MM.1S (cell line): ENCODE measurements at regions not wholly inside any gene's neighbourhood (a gene's known extent, or its start where the extent isn't known, plus 50 kb on each side); places are given as distances from the start of the nearest gene placed in this dataset.

Experiments
- DNase-seq: peaks from one replicate; pipeline ENCODE4 v3.0.0-alpha.2; 2015
- H2AFZ ChIP-seq: fragments of 300-600 bp; sonication (generic); 2 replicates; pipeline ENCODE4 v1.6.0; 2016; ENCODE audit warnings: antibody characterized with exemption, low read length
- H3F3A ChIP-seq: fragments of 300-600 bp; sonication (generic); 2 replicates; pipeline ENCODE4 v1.6.1; 2016; ENCODE audit warnings: mild to moderate bottlenecking, antibody characterized with exemption, low read length, moderate library complexity, mixed read lengths; ENCODE audit not compliant: insufficient read depth
- H3K27ac ChIP-seq: fragments of 300-600 bp; sonication (generic); 2 replicates; pipeline ENCODE4 v1.5.1; 2016; ENCODE audit warnings: mild to moderate bottlenecking, low read length
- H3K27me3 ChIP-seq: fragments of 300-600 bp; sonication (generic); replicated peaks from 2 replicates; pipeline ENCODE4 v1.6.0; 2016; ENCODE audit warnings: low read length; ENCODE audit not compliant: insufficient read depth
- H3K36me3 ChIP-seq: fragments of 300-600 bp; sonication (generic); replicated peaks from 2 replicates; pipeline ENCODE4 v1.6.1; 2016; ENCODE audit warnings: mild to moderate bottlenecking, low read length, mixed read lengths; ENCODE audit not compliant: insufficient read depth
- H3K4me1 ChIP-seq: fragments of 300-600 bp; sonication (generic); 2 replicates; pipeline ENCODE4 v1.6.1; 2016; ENCODE audit warnings: low read length, mixed read lengths
- H3K4me2 ChIP-seq: fragments of 300-600 bp; sonication (generic); 2 replicates; pipeline ENCODE4 v1.6.0; 2016; ENCODE audit warnings: low read depth, low read length
- H3K4me3 ChIP-seq: fragments of 300-600 bp; sonication (generic); 2 replicates; pipeline ENCODE4 v1.5.1; 2016; ENCODE audit warnings: low read length, mixed read lengths
- H3K79me2 ChIP-seq: fragments of 300-600 bp; sonication (generic); 2 replicates; pipeline ENCODE4 v1.6.1; 2016; ENCODE audit warnings: mixed run types, low read length, mixed read lengths
- H3K9ac ChIP-seq: fragments of 300-600 bp; sonication (generic); 2 replicates; pipeline ENCODE4 v1.6.1; 2016; ENCODE audit warnings: low read length, mixed read lengths
- H3K9me2 ChIP-seq: fragments of 300-600 bp; sonication (generic); replicated peaks from 2 replicates; pipeline ENCODE4 v1.6.1; 2016; ENCODE audit warnings: mild to moderate bottlenecking, low read length, mixed read lengths; ENCODE audit not compliant: insufficient read depth
- H3K9me3 ChIP-seq: fragments of 300-600 bp; sonication (generic); replicated peaks from 2 replicates; pipeline ENCODE4 v1.6.1; 2016; ENCODE audit warnings: mild to moderate bottlenecking, low read length, mixed read lengths; ENCODE audit not compliant: insufficient read depth
- H4K20me1 ChIP-seq: fragments of 300-600 bp; sonication (generic); 2 replicates; pipeline ENCODE4 v1.6.1; 2016; ENCODE audit warnings: mild to moderate bottlenecking, low read length, moderate library complexity, mixed read lengths; ENCODE audit not compliant: insufficient read depth
- EZH2 ChIP-seq: fragments of 300-600 bp; sonication (generic); optimal IDR thresholded peaks from 2 replicates; pipeline ENCODE3; 2017; ENCODE audit warnings: low read depth, mild to moderate bottlenecking, antibody characterized with exemption, low read length, mixed read lengths
- EZH2phosphoT487 ChIP-seq: fragments of 300-600 bp; sonication (generic); IDR thresholded peaks from 2 replicates; pipeline ENCODE4 v1.6.1; 2018; ENCODE audit warnings: antibody characterized with exemption, low read length
- TF ChIP-seq, protein P1 (sequence below): fragments of 300-600 bp; sonication (generic); IDR thresholded peaks from 2 replicates; pipeline ENCODE4 v1.5.1; 2016; ENCODE audit warnings: antibody characterized with exemption, low read length, mixed read lengths

DNA sequence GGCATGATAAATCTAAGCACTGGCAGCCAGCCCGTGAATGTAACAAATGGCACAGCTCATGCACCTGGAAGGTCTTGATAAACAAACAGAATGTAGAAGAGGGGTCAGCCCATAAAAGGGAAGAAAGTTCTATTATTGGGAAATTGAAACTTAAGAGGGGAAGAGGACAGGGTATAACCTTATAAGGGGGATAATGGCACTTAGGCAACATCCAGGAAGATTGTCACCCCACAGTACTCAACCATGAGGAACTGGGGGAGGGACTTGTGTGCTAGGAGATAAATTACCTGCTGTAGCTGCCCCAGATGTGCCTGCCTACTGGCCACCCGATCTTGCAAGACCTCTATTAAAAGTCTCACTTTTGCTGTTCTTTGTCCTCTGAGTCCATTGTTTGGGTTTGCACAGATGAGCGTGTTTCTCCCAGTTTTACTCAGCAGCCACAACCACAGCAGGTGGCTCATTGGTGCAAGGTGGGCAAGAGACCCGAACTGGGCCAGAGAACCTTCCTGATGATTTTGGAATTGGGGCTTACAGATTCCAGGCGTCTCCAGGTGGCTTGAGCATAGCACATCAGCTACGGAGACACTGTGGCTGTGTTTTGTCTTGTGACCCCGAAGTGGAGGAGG, 79.0 kb upstream of the TAF1B start:
- H4K20me1 ChIP-seq, result no peaks in the 10 kb centered on the region
- no peak for DNase-seq
- no peak overlapping the region for H3K4me2 ChIP-seq
- no peak overlapping the region for H2AFZ ChIP-seq
- TF ChIP-seq EZH2, result no peak
- no peak for TF ChIP-seq EZH2phosphoT487
- TF ChIP-seq, protein P1, sequence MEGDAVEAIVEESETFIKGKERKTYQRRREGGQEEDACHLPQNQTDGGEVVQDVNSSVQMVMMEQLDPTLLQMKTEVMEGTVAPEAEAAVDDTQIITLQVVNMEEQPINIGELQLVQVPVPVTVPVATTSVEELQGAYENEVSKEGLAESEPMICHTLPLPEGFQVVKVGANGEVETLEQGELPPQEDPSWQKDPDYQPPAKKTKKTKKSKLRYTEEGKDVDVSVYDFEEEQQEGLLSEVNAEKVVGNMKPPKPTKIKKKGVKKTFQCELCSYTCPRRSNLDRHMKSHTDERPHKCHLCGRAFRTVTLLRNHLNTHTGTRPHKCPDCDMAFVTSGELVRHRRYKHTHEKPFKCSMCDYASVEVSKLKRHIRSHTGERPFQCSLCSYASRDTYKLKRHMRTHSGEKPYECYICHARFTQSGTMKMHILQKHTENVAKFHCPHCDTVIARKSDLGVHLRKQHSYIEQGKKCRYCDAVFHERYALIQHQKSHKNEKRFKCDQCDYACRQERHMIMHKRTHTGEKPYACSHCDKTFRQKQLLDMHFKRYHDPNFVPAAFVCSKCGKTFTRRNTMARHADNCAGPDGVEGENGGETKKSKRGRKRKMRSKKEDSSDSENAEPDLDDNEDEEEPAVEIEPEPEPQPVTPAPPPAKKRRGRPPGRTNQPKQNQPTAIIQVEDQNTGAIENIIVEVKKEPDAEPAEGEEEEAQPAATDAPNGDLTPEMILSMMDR, result no peak
- no peak overlapping the region for H3K4me3 ChIP-seq
- no peak overlapping the region for H3K9ac ChIP-seq
- H3K9me3 ChIP-seq, result no peaks in the 10 kb centered on the region
- no peak overlapping the region for H3K27ac ChIP-seq
- H3K27me3 ChIP-seq, result no peaks in the 10 kb centered on the region
- peaks cover 3% of the 10 kb centered on the region for H3K4me1 ChIP-seq
- no peaks in the 10 kb centered on the region for H3K79me2 ChIP-seq
- no peaks in the 10 kb centered on the region for H3K9me2 ChIP-seq
- H3K36me3 ChIP-seq, result no peaks in the 10 kb centered on the region
- no peaks in the 10 kb centered on the region; the same call in 1 of the 2 replicates for H3F3A ChIP-seq

DNA sequence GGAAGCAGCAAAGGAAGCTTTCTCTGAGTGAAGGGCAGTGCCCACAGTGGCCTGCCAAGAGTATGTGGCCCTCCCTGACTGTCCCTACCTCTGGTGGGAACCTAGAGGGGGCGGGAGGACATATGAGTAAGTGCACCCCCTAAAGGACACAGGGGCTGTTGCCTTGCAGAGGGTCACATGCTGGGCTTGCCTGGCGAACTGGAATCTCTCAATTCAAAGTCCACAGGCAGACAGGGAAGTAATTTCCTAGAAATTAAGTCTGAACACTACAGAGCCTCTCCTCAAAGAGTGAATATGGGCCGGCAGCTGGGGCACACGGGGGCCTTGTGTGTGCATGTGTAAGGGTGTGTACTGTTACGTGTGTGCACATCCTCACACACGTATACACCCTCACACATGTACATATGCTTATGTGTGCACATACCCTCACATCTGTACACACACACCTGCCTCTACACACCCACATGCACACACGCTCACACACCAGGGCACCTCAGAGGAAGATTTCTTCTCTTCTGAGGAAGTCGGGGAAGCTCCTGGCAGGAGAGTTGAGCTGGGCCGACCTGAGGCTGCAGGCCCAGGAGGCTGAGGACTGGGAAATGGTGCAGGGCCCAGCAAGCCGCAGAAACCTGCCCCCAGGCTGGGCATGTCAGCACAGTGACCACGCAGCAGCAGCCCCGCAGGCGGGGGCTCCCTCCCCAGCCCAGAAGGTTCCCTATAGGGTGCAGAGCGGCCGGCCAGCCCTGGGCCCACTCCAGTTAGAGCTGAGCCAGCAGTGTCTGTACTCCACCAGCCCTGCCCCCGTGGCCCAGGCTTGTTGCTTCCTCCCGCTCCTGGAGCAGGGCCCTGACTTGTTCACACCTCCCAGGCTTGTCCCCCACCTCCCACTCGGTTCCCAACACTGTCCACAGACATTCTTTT, 77.4 kb upstream of the TAF1B start:
- no peak overlapping the region for H2AFZ ChIP-seq
- no peak for TF ChIP-seq EZH2
- TF ChIP-seq, protein P1, result no peak
- no peak for TF ChIP-seq EZH2phosphoT487
- H3K4me2 ChIP-seq, result no peak overlapping the region

DNA sequence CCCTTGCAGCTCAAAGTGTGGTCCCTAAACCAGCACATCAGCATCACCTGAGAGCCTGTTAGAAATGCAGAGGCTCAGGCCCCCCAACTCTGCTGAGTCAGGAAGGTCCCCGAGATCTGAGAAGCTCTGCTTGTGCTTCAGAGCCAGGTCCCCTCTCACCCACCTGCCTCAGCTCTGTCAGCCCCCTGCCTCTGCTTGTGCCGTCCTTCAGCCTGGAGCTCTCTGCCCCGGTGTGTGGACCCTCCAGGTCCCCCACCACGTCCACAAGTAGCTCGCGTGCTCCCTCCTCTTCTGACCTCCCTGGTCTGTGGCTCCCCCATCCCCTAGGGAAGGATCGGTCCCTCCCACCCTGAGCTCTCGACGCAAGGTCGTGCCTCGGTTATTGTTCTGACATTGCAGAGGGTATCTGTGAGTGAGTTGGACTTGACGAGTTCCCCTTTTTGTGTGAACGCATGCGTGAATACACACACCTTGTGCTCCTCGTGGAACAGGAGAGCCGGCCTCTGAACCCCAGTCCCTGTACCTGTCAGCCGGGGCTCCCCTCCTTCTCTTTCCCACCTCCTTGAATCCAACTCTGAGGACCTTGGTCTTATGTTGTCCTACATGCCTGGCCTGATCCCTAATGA, 75.5 kb upstream of the TAF1B start:
- Histone ChIP-seq H3K9me3 (no peaks in the 10 kb centered on the region), H3K27me3 (peaks cover 5% of the 10 kb centered on the region), H3F3A (no peaks in the 10 kb centered on the region), H4K20me1 (no peaks in the 10 kb centered on the region), H3K79me2 (no peaks in the 10 kb centered on the region), H3K9me2 (no peaks in the 10 kb centered on the region), H3K4me1 (no peaks in the 10 kb centered on the region), H3K9ac (no peak overlapping the region), H2AFZ (no peak overlapping the region), H3K36me3 (no peaks in the 10 kb centered on the region), H3K27ac (no peak overlapping the region), H3K4me2 (no peak overlapping the region), H3K4me3 (no peak overlapping the region)
- TF ChIP-seq EZH2, result no peak
- TF ChIP-seq, protein P1, result no peak
- no peak for TF ChIP-seq EZH2phosphoT487
- no peak for DNase-seq

More for the DNA sequence above, 77.4 kb upstream of the TAF1B start:
- Histone ChIP-seq H3K9me3 (no peaks in the 10 kb centered on the region), H3K9ac (no peak overlapping the region), H3K27ac (no peak overlapping the region), H3K27me3 (no peaks in the 10 kb centered on the region), H3K9me2 (no peaks in the 10 kb centered on the region), H3K79me2 (no peaks in the 10 kb centered on the region), H3K4me1 (no peaks in the 10 kb centered on the region), H4K20me1 (no peaks in the 10 kb centered on the region), H3K36me3 (no peaks in the 10 kb centered on the region), H3F3A (no peaks in the 10 kb centered on the region), H3K4me3 (no peak overlapping the region)
- no peak for DNase-seq
